Nephron (organoid): ENCODE measurements at regions not wholly inside any gene's neighbourhood (a gene's known extent, or its start where the extent isn't known, plus 50 kb on each side); places are given as distances from the start of the nearest gene placed in this dataset.

Experiments used
- H3K27ac Mint-ChIP-seq, 3 experiments: 2 replicates each; pipeline ENCODE4 v1.8.0; 2020; ENCODE audit warnings: mixed read lengths in 3 of 3, mild to moderate bottlenecking in 2 of 3, moderate library complexity in 1 of 3
- H3K27me3 Mint-ChIP-seq: 2 replicates; pipeline ENCODE4 v1.8.0; 2021; ENCODE audit warnings: low read depth, mild to moderate bottlenecking, moderate library complexity, mixed read lengths
- H3K36me3 Mint-ChIP-seq: 2 replicates; pipeline ENCODE4 v1.8.0; 2020; ENCODE audit warnings: low read depth, mixed read lengths
- H3K4me1 Mint-ChIP-seq: 2 replicates; pipeline ENCODE4 v1.8.0; 2020; ENCODE audit warnings: mixed read lengths
- H3K4me3 Mint-ChIP-seq, 3 experiments: 2 replicates each; pipeline ENCODE4 v1.8.0; 2020; ENCODE audit warnings: mild to moderate bottlenecking in 3 of 3, mixed read lengths in 3 of 3, moderate library complexity in 2 of 3
- H3K9me3 Mint-ChIP-seq: 2 replicates; pipeline ENCODE4 v1.8.0; 2020; ENCODE audit warnings: mixed read lengths
- CTCF ChIP-seq, 3 experiments: fragments of 200-600 bp; sonication (generic); IDR thresholded peaks; one replicate each; pipeline ENCODE4 v1.5.0; 2021; ENCODE audit warnings: antibody characterized with exemption in 3 of 3; ENCODE audit not compliant: unreplicated experiment in 3 of 3

- H3K27me3 Mint-ChIP-seq, result no peaks in the 10 kb centered on the region
- no peak for TF ChIP-seq CTCF (IDR thresholded peaks at IDR 0.05; ENCODE audit: unreplicated experiment in 3 of 3)
- H3K4me3 Mint-ChIP-seq, result no peak overlapping the region
- H3K36me3 Mint-ChIP-seq, result no peaks in the 10 kb centered on the region
- no peaks in the 10 kb centered on the region for H3K4me1 Mint-ChIP-seq
- H3K27ac Mint-ChIP-seq, result no peak overlapping the region
- no peaks in the 10 kb centered on the region for H3K9me3 Mint-ChIP-seq
These were observed 260.0 kb upstream of the DACH1 start for GRCh38 chr13:72127031-72127430.

- H3K27me3 Mint-ChIP-seq, result no peaks in the 10 kb centered on the region
- H3K36me3 Mint-ChIP-seq, result no peaks in the 10 kb centered on the region
- no peak overlapping the region for H3K4me3 Mint-ChIP-seq
- H3K4me1 Mint-ChIP-seq, result no peaks in the 10 kb centered on the region
- no peak overlapping the region for H3K27ac Mint-ChIP-seq
- H3K9me3 Mint-ChIP-seq, result no peaks in the 10 kb centered on the region
- no peak for TF ChIP-seq CTCF (IDR thresholded peaks at IDR 0.05; ENCODE audit: unreplicated experiment in 3 of 3)
These were observed 259.4 kb upstream of the DACH1 start for GRCh38 chr13:72126424-72126823.

GRCh38 chr13:72125561-72125960 is 258.6 kb upstream of the DACH1 start:
- no peaks in the 10 kb centered on the region for H3K9me3 Mint-ChIP-seq
- no peak for TF ChIP-seq CTCF (IDR thresholded peaks at IDR 0.05; ENCODE audit: unreplicated experiment in 3 of 3)
- H3K4me1 Mint-ChIP-seq, result no peaks in the 10 kb centered on the region
- H3K4me3 Mint-ChIP-seq, result no peak overlapping the region
- no peaks in the 10 kb centered on the region for H3K27me3 Mint-ChIP-seq
- H3K27ac Mint-ChIP-seq, result no peak overlapping the region
- H3K36me3 Mint-ChIP-seq, result no peaks in the 10 kb centered on the region

GRCh38 chr13:72122661-72123255 is 255.8 kb upstream of the DACH1 start:
- H3K36me3 Mint-ChIP-seq, result no peaks in the 10 kb centered on the region
- H3K9me3 Mint-ChIP-seq, result no peaks in the 10 kb centered on the region
- H3K4me3 Mint-ChIP-seq, result no peak overlapping the region
- H3K4me1 Mint-ChIP-seq, result no peaks in the 10 kb centered on the region
- no peaks in the 10 kb centered on the region for H3K27me3 Mint-ChIP-seq
- TF ChIP-seq CTCF (IDR thresholded peaks at IDR 0.05; ENCODE audit: unreplicated experiment in 3 of 3), result no peak
- peak overlapping the region in 1 of 3 experiments; percentile 1 for H3K27ac Mint-ChIP-seq

GRCh38 chr13:72121466-72121865 is 254.5 kb upstream of the DACH1 start:
- Mint-ChIP-seq H3K4me1 (no peaks in the 10 kb centered on the region), H3K36me3 (no peaks in the 10 kb centered on the region), H3K9me3 (no peaks in the 10 kb centered on the region), H3K4me3 (no peak overlapping the region), H3K27ac (peak overlapping the region; percentile 80 to 86 (median 81)), H3K27me3 (no peaks in the 10 kb centered on the region)
- TF ChIP-seq CTCF (IDR thresholded peaks at IDR 0.05; ENCODE audit: unreplicated experiment in 3 of 3), result no peak

GRCh38 chr13:72120632-72121031 is 253.6 kb upstream of the DACH1 start:
- H3K27ac Mint-ChIP-seq, result peak overlapping the region; percentile 80 to 86 (median 81)
- no peak overlapping the region for H3K4me3 Mint-ChIP-seq
- no peaks in the 10 kb centered on the region for H3K27me3 Mint-ChIP-seq
- no peak for TF ChIP-seq CTCF (IDR thresholded peaks at IDR 0.05; ENCODE audit: unreplicated experiment in 3 of 3)
- no peaks in the 10 kb centered on the region for H3K36me3 Mint-ChIP-seq
- no peaks in the 10 kb centered on the region for H3K9me3 Mint-ChIP-seq
- no peaks in the 10 kb centered on the region for H3K4me1 Mint-ChIP-seq
